ENCODE measurements at regions not wholly inside any gene's neighbourhood (a gene's known extent, or its start where the extent isn't known, plus 50 kb on each side); places are given as distances from the start of the nearest gene placed in this dataset.
"Not testable (repeated sequence)": the region's sequence is repeated elsewhere in the genome, so short reads cannot be mapped to it uniquely, and the experiment has no call there.

DNA sequence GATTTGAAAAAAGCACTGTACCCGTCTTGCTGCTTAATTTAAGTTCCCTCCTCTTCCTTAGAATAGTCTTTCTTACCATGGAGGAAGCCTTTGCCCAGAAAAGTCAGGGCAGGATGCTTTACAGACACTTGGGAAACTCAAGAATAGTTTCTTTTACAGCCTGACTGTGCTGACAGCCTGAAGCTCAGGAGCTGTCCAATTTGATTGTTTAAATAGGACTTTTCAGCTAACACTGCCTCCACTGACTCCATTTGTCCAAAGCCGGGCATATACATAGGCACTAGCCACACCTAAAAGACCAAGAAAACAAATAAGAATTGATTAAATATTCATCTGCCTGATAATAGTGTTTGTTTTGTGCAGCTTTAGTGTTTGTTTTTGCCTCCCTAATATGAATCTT is 110.9 kb upstream of the L3MBTL4 start:
- DNase-seq (ENCODE audit: low spot score) = no peak

- DNase-seq (ENCODE audit: low spot score) = no peak
These were observed 122.8 kb upstream of the L3MBTL4 start for GRCh38 chr18:6537475-6537874.

DNA sequence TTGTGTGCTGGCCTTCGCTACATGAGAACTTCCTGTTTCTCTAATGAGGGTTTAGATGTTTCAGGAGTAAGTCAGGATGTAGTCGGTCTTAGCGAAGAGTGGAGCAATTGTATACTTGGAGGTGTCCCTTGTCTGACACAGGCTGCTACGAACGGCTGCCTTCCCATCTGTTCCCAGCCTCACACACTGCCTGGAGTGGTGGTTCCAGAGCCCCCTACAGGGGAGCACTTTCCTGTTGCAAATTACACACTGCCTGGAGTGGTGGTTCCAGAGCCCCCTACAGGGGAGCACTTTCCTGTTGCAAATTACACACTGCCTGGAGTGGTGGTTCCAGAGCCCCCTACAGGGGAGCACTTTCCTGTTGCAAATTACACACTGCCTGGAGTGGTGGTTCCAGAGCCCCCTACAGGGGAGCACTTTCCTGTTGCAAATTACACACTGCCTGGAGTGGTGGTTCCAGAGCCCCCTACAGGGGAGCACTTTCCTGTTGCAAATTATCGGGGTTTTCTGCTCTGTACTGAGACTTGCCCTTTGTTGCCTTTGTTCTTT is 126.5 kb upstream of the L3MBTL4 start:
- not testable (repeated sequence) for DNase-seq (ENCODE audit: low spot score)

GRCh38 chr18:6542296-6542695 is 127.6 kb upstream of the L3MBTL4 start:
- DNase-seq (ENCODE audit: low spot score) = no peak

DNA sequence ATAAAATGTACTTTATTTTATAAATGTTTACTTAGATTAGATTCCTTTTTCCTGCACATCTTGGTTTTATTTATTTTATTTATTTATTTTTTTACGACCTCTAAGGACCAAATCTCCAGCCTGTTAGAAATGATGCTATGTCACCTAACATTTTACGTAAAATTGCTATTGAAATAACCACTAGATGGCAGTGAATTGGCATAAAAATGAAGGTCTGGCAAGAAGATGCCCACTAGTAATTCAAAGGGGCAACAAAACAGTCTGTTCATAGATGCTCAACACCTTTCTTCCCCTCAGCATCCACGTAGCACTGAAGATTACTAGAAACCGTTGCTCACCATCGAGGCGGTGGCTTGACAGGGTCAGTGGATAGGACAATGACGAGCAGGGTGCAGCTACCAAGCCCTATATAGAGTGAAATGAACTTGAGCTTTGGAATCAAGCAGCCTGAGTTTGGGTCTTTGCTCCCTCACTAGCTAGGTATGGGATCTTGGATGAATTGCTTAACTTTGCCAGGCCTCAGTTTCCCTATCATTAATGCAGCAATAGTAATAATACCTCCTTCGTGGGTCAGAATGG is 128.7 kb upstream of the L3MBTL4 start:
- peak; percentile 9 for DNase-seq (ENCODE audit: low spot score)

DNA sequence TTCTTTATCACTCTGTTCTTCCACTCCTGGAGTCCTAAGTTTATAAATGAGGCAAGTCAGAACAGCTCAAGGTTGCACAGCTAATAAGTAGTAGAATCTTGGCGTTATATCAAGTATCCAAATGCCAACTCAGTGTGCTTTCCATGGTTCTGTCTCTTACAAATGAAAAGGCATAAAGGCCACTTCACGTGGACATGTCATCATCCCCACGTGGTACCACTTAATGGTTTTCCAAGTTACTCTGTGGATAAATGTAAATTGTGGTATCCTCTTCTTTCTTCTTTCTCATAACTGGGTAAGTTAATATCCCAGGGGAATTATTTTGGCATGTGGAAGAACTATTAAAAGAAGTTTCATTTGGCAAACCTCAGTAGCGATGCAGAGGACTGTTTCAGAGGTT is 131.5 kb upstream of the L3MBTL4 start:
- DNase-seq (ENCODE audit: low spot score) = no peak

DNA sequence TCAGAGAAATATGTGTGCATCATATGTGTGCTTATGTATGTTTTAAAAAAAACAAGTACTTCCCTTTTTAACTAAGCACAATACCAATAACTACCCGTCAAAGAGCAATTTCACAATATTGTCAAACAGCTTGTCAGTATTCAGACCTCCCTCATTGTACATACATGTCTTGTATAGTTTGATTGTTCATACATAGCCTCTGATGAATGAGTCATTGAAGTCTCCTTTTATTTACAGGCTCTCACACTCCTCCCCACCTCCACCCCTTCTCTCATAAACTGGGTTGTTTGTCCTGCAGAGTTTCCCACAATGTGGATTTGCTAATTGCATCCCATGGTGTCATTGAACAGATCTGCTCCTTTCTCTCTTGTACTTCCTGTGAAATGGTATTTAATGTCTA is 132.8 kb upstream of the L3MBTL4 start:
- no peak for DNase-seq (ENCODE audit: low spot score)

- no peak for DNase-seq (ENCODE audit: low spot score)
These were observed 138.7 kb upstream of the L3MBTL4 start for GRCh38 chr18:6553234-6553900.

- DNase-seq (ENCODE audit: low spot score) = no peak
These were observed 142.5 kb upstream of the L3MBTL4 start for GRCh38 chr18:6557057-6557769.

GRCh38 chr18:6557770-6558248 is 143.1 kb upstream of the L3MBTL4 start:
- no peak for DNase-seq (ENCODE audit: low spot score)

DNA sequence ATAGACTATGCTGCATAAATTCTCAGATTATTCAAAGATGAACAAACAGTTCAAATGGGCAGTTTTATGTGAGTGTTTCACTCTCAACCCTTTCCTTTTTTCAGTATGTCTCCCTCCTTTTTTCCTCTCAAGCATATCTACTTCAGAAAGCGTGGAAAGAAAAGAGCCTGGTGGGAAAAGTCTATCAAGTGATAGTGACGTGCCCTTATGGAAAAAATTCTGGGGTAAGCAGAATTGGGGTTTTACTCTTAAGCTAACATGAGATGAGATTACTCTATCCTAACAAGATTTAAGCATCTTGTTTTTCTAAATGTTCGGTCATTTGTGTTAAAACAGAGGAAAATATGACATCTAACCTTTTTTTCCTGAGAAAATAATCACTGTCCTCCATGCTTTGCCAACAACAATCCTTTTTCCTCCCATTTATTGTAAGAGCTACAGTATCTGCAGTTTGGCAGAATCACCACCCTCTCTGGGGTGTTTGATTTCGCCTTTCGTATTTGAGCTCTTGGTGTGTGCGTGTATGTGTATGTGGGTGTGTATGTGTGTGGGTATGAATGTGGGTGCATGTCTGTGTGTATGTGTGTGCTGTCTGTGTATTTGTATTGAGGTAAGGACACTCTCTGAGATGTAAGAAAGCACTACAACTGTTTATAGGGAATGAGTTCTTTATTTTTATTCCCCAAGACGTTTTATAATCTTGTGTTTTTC is 143.9 kb upstream of the L3MBTL4 start:
- DNase-seq (ENCODE audit: low spot score) = no peak

DNA sequence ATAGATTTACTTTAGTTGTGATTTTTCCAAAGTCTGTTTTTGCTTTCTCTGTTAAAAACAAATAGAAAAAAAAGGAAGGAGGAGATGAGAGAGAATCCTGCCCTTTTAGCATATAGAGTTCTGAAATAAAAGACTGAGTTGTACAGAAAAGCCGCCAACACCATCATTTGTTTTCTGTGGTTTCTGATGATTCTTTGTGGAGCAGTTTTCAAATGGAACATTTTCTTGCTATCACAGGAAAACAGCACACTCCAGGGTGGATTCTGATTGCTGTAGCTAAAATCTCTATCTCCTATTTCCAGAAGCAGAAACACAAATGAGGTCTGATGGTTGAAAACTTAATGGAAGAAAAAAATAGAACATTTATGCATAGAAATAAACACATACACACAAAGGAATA is 144.6 kb upstream of the L3MBTL4 start:
- no peak for DNase-seq (ENCODE audit: low spot score)

- DNase-seq (ENCODE audit: low spot score) = no peak
These were observed 146.3 kb upstream of the L3MBTL4 start for GRCh38 chr18:6561016-6561415.

DNA sequence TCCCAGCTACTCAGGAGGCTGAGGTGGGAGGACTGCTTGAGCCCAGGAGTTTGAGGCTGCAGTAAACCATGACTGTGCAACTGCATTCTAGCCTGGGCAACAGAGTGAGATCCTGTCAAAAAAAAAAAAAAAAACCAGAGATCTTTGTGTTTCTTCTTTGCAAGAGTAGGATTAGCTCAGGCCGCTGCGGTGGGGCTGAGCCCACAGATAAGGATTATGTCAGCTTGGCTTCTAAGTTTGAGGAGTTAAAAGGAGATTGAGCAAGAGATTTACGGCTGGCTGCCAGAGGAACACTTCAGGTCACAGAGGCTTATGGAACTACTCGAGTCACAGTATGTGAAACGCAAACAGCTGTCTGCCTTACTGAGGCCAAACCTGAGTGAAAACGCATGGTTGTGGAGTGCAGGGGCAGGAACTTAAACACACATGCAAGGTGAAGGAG is 146.7 kb upstream of the L3MBTL4 start:
- DNase-seq (ENCODE audit: low spot score) = no peak

GRCh38 chr18:6561862-6562291 is 147.2 kb upstream of the L3MBTL4 start:
- no peak for DNase-seq (ENCODE audit: low spot score)

DNA sequence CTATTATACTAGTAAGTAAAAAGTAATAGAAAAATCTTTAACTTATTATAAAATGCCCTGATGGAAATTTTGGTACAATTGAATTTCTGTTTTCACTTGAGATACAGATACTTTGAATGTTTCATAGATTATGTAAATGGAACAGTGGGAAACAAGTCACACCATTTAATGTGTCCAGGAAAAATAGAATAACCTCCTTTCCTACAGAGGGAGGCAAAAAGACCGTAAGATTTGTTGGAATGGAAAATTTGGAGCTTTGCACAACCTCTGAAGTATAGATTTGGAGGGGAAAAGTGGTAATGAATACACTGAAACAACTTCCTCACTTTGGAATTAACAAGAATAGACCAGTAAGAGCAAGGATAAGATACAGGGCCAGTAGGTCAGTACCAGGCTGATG is 149.2 kb upstream of the L3MBTL4 start:
- no peak for DNase-seq (ENCODE audit: low spot score)

GRCh38 chr18:6564950-6565814 is 150.5 kb upstream of the L3MBTL4 start:
- no peak for DNase-seq (ENCODE audit: low spot score)

DNA sequence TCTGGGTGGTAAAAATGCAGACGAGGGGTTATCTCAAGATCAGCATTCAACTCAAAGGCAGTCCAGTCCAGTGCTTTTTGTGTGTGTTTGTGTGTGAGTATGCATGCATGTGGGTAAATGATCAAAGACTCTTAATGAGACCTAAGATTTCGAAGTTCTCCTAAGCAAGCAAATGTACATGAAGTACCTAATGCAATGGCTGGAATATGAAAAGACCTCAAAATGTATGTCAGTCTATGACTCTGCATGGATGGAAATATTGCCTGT is 151.0 kb upstream of the L3MBTL4 start:
- DNase-seq (ENCODE audit: low spot score) = no peak

DNA sequence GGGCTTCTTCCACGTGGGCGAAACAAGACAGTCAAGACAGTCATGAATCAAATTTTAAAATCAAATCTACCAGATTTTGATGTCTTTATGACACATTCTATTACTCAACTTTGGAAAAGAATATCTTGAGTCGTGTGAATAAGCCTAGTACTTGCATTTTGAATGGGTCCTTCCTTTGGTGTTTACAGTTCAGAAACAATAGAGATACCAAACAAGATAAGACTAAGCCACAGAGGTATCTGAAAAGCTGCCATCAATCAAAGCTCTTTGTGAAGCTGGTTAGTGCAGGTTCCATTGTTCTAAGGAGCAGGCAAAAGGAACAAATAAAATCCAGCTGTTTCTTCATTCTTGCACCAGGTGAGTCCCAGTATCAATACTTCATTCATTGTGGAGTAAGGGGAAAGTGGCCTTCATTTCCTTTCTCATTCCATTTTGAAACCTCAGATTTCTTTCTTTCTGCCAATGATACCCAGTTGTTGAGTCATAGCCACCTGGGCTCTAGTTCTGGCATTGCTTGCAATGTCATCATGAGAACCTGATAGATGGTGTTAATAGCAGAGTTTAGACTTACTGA is 151.7 kb upstream of the L3MBTL4 start:
- no peak for DNase-seq (ENCODE audit: low spot score)

DNA sequence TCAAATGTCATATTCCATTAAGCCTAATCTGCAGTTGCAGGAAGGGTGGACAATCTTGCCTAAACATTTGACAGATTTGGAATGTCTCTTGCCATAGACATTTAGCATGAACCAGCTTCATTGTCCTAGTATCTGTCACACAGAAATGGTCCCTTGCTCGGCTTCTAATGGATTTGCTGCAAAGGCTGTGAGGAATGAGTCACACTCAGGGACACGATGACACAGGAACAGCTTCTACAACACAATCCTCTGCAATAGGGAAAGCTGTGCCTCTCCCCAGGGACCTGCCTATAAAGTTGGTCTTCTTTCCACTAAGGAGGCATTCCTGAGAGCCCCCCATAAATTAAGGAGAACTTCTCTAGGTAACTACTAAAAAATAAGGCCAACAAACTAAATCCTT is 155.1 kb upstream of the L3MBTL4 start:
- no peak for DNase-seq (ENCODE audit: low spot score)

- no peak for DNase-seq (ENCODE audit: low spot score)
These were observed 156.0 kb upstream of the L3MBTL4 start for GRCh38 chr18:6570581-6571238.

Data from germinal center (tissue), 1 donor.